ENCODE measurements at regions not wholly inside any gene's neighbourhood (a gene's known extent, or its start where the extent isn't known, plus 50 kb on each side); places are given as distances from the start of the nearest gene placed in this dataset.

GRCh38 chr7:104272767-104273384 is 55.5 kb upstream of the LHFPL3 start:
- TF ChIP-seq CTCF (IDR thresholded peaks at IDR 0.05; ENCODE audit: insufficient read depth, low read depth, low read length) (peak; percentile 64), EZH2 (IDR thresholded peaks at IDR 0.05; ENCODE audit: insufficient read depth, low read length) (no peak)
